ENCODE measurements at regions not wholly inside any gene's neighbourhood (a gene's known extent, or its start where the extent isn't known, plus 50 kb on each side); places are given as distances from the start of the nearest gene placed in this dataset.

DNA sequence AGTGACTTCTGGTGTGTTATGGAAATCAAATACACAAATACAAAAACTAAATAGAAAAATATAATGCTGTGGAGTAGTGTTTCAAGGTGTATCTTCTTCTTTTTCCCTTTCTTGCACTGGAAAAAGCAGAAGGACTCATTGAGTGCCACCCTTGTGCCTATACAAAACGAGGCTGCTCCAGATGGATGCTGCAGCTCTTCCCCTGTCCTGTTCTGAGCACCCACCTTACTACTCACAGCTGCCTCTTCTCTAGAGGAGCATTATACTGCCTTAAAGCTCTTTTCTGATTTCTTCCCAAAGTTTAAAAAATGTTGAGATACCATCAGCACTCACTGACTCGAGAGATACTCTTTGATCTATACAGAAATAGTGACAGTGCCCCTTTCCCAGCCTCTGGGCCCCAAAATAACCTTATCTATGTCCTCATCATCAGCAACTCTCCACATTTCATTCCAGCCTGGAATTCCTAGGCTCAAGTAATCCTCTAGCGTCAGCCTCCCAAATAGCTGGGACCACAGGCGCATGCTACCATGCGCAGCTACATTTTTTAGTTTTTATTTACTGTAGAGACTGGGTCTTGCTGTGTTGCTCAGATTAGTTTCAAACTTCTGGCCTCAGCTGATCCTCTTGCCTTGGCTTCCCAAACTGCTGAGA is 1356.1 kb upstream of the NRXN1 start:
- TF ChIP-seq, protein P1, sequence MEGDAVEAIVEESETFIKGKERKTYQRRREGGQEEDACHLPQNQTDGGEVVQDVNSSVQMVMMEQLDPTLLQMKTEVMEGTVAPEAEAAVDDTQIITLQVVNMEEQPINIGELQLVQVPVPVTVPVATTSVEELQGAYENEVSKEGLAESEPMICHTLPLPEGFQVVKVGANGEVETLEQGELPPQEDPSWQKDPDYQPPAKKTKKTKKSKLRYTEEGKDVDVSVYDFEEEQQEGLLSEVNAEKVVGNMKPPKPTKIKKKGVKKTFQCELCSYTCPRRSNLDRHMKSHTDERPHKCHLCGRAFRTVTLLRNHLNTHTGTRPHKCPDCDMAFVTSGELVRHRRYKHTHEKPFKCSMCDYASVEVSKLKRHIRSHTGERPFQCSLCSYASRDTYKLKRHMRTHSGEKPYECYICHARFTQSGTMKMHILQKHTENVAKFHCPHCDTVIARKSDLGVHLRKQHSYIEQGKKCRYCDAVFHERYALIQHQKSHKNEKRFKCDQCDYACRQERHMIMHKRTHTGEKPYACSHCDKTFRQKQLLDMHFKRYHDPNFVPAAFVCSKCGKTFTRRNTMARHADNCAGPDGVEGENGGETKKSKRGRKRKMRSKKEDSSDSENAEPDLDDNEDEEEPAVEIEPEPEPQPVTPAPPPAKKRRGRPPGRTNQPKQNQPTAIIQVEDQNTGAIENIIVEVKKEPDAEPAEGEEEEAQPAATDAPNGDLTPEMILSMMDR (IDR thresholded peaks at IDR 0.05) = no peak
- no peak for TF ChIP-seq POLR2A (IDR thresholded peaks at IDR 0.05)

Data from transverse colon (tissue), 3 donors.